ENCODE measurements at regions not wholly inside any gene's neighbourhood (a gene's known extent, or its start where the extent isn't known, plus 50 kb on each side); places are given as distances from the start of the nearest gene placed in this dataset.
"Not testable (repeated sequence)": the region's sequence is repeated elsewhere in the genome, so short reads cannot be mapped to it uniquely, and the experiment has no call there.

- H3K4me3 ChIP-seq (ENCODE audit: insufficient read depth, low read depth, low read length); DNase-seq; H3K27me3 ChIP-seq (ENCODE audit: control insufficient read depth, insufficient read depth, low read length); H3K36me3 ChIP-seq (replicated peaks; ENCODE audit: control insufficient read depth, insufficient read depth, low read length): not testable (repeated sequence)
These were observed 156.9 kb upstream of the CNOT2 start for GRCh38 chr12:70086372-70086771.

- no peak overlapping the region for H3K4me3 ChIP-seq (ENCODE audit: insufficient read depth, low read depth, low read length)
- H3K36me3 ChIP-seq (replicated peaks; ENCODE audit: control insufficient read depth, insufficient read depth, low read length), result no peaks in the 10 kb centered on the region
- DNase-seq, result no peak
- no peaks in the 10 kb centered on the region for H3K27me3 ChIP-seq (ENCODE audit: control insufficient read depth, insufficient read depth, low read length)
These were observed 152.2 kb upstream of the CNOT2 start for GRCh38 chr12:70091021-70091521.

GRCh38 chr12:70094467-70094866 is 148.8 kb upstream of the CNOT2 start:
- H3K4me3 ChIP-seq (ENCODE audit: insufficient read depth, low read depth, low read length), result no peak overlapping the region
- H3K27me3 ChIP-seq (ENCODE audit: control insufficient read depth, insufficient read depth, low read length), result no peaks in the 10 kb centered on the region
- H3K36me3 ChIP-seq (replicated peaks; ENCODE audit: control insufficient read depth, insufficient read depth, low read length), result no peaks in the 10 kb centered on the region
- DNase-seq, result no peak

GRCh38 chr12:70096759-70097410 is 146.3 kb upstream of the CNOT2 start:
- H3K4me3 ChIP-seq (ENCODE audit: insufficient read depth, low read depth, low read length), result no peak overlapping the region
- no peaks in the 10 kb centered on the region for H3K27me3 ChIP-seq (ENCODE audit: control insufficient read depth, insufficient read depth, low read length)
- no peaks in the 10 kb centered on the region for H3K36me3 ChIP-seq (replicated peaks; ENCODE audit: control insufficient read depth, insufficient read depth, low read length)
- no peak for DNase-seq

- no peaks in the 10 kb centered on the region for H3K27me3 ChIP-seq (ENCODE audit: control insufficient read depth, insufficient read depth, low read length)
- no peak overlapping the region for H3K4me3 ChIP-seq (ENCODE audit: insufficient read depth, low read depth, low read length)
- H3K36me3 ChIP-seq (replicated peaks; ENCODE audit: control insufficient read depth, insufficient read depth, low read length), result no peaks in the 10 kb centered on the region
- DNase-seq, result peak; percentile 39
These were observed 142.2 kb upstream of the CNOT2 start for GRCh38 chr12:70101064-70101463.

GRCh38 chr12:70106347-70106746 is 136.9 kb upstream of the CNOT2 start:
- DNase-seq, result no peak
- Histone ChIP-seq H3K36me3 (replicated peaks; ENCODE audit: control insufficient read depth, insufficient read depth, low read length) (no peaks in the 10 kb centered on the region), H3K27me3 (ENCODE audit: control insufficient read depth, insufficient read depth, low read length) (no peaks in the 10 kb centered on the region), H3K4me3 (ENCODE audit: insufficient read depth, low read depth, low read length) (no peak overlapping the region)

GRCh38 chr12:70110085-70110484 is 133.1 kb upstream of the CNOT2 start:
- DNase-seq, result no peak
- Histone ChIP-seq H3K4me3 (ENCODE audit: insufficient read depth, low read depth, low read length) (no peak overlapping the region), H3K27me3 (ENCODE audit: control insufficient read depth, insufficient read depth, low read length) (no peaks in the 10 kb centered on the region), H3K36me3 (replicated peaks; ENCODE audit: control insufficient read depth, insufficient read depth, low read length) (no peaks in the 10 kb centered on the region)

- H3K27me3 ChIP-seq (ENCODE audit: control insufficient read depth, insufficient read depth, low read length), result no peaks in the 10 kb centered on the region
- no peak overlapping the region for H3K4me3 ChIP-seq (ENCODE audit: insufficient read depth, low read depth, low read length)
- no peak for DNase-seq
- no peaks in the 10 kb centered on the region for H3K36me3 ChIP-seq (replicated peaks; ENCODE audit: control insufficient read depth, insufficient read depth, low read length)
These were observed 125.6 kb upstream of the CNOT2 start for GRCh38 chr12:70117670-70118069.

GRCh38 chr12:70120970-70121369 is 122.3 kb upstream of the CNOT2 start:
- H3K4me3 ChIP-seq (ENCODE audit: insufficient read depth, low read depth, low read length), result no peak overlapping the region
- no peak for DNase-seq
- no peaks in the 10 kb centered on the region for H3K27me3 ChIP-seq (ENCODE audit: control insufficient read depth, insufficient read depth, low read length)
- no peaks in the 10 kb centered on the region for H3K36me3 ChIP-seq (replicated peaks; ENCODE audit: control insufficient read depth, insufficient read depth, low read length)

- no peak overlapping the region for H3K4me3 ChIP-seq (ENCODE audit: insufficient read depth, low read depth, low read length)
- DNase-seq, result no peak
- H3K36me3 ChIP-seq (replicated peaks; ENCODE audit: control insufficient read depth, insufficient read depth, low read length), result no peaks in the 10 kb centered on the region
- no peaks in the 10 kb centered on the region for H3K27me3 ChIP-seq (ENCODE audit: control insufficient read depth, insufficient read depth, low read length)
These were observed 121.7 kb upstream of the CNOT2 start for GRCh38 chr12:70121562-70121961.

- no peaks in the 10 kb centered on the region for H3K27me3 ChIP-seq (ENCODE audit: control insufficient read depth, insufficient read depth, low read length)
- H3K36me3 ChIP-seq (replicated peaks; ENCODE audit: control insufficient read depth, insufficient read depth, low read length), result no peaks in the 10 kb centered on the region
- no peak for DNase-seq
- no peak overlapping the region for H3K4me3 ChIP-seq (ENCODE audit: insufficient read depth, low read depth, low read length)
These were observed 120.4 kb upstream of the CNOT2 start for GRCh38 chr12:70122804-70123203.

GRCh38 chr12:70149013-70149412 is 94.2 kb upstream of the CNOT2 start:
- Histone ChIP-seq H3K4me3 (ENCODE audit: insufficient read depth, low read depth, low read length) (no peak overlapping the region), H3K27me3 (ENCODE audit: control insufficient read depth, insufficient read depth, low read length) (no peaks in the 10 kb centered on the region), H3K36me3 (replicated peaks; ENCODE audit: control insufficient read depth, insufficient read depth, low read length) (no peaks in the 10 kb centered on the region)
- no peak for DNase-seq

- Histone ChIP-seq H3K27me3 (ENCODE audit: control insufficient read depth, insufficient read depth, low read length) (no peaks in the 10 kb centered on the region), H3K4me3 (ENCODE audit: insufficient read depth, low read depth, low read length) (no peak overlapping the region), H3K36me3 (replicated peaks; ENCODE audit: control insufficient read depth, insufficient read depth, low read length) (no peaks in the 10 kb centered on the region)
- DNase-seq, result no peak
These were observed 93.6 kb upstream of the CNOT2 start for GRCh38 chr12:70149665-70150064.

- no peak for DNase-seq
- H3K4me3 ChIP-seq (ENCODE audit: insufficient read depth, low read depth, low read length), result no peak overlapping the region
- H3K27me3 ChIP-seq (ENCODE audit: control insufficient read depth, insufficient read depth, low read length), result no peaks in the 10 kb centered on the region
- no peaks in the 10 kb centered on the region for H3K36me3 ChIP-seq (replicated peaks; ENCODE audit: control insufficient read depth, insufficient read depth, low read length)
These were observed 93.0 kb upstream of the CNOT2 start for GRCh38 chr12:70150230-70150629.

- no peak overlapping the region for H3K4me3 ChIP-seq (ENCODE audit: insufficient read depth, low read depth, low read length)
- no peaks in the 10 kb centered on the region for H3K27me3 ChIP-seq (ENCODE audit: control insufficient read depth, insufficient read depth, low read length)
- H3K36me3 ChIP-seq (replicated peaks; ENCODE audit: control insufficient read depth, insufficient read depth, low read length), result no peaks in the 10 kb centered on the region
- DNase-seq, result no peak
These were observed 91.2 kb upstream of the CNOT2 start for GRCh38 chr12:70151993-70152392.
